NCI-H146 treated with DMSO at 0.1 percent for 48 hours (cell line): ENCODE measurements at regions not wholly inside any gene's neighbourhood (a gene's known extent, or its start where the extent isn't known, plus 50 kb on each side); places are given as distances from the start of the nearest gene placed in this dataset.

Experiments used
- DNase-seq: peaks from one replicate; lab custom pipeline; 2025; ENCODE audit not compliant: unreplicated experiment; lab: John Stamatoyannopoulos, UW

- no peak for DNase-seq
These were observed 93.2 kb upstream of the AGTR1 start for GRCh38 chr3:148604270-148605085.

DNA sequence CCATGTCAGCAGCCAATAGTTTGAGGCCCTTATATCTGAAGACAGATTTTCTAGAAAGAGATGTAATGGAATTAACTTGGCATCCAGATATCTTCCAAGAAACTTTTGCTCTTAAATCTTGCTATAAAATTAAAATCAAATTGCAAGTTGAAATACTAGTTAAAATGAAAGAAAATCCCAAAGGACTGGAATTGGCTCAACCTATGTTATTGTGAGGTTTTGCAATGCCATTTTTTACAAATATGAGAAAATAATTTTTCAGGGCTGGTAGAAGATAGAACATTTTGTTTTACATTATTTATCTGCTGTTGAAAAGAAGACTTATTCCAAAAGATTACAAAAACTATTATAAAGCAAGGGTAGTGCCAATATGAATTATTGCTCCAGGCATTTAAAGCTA is 92.2 kb upstream of the AGTR1 start:
- DNase-seq: no peak

DNA sequence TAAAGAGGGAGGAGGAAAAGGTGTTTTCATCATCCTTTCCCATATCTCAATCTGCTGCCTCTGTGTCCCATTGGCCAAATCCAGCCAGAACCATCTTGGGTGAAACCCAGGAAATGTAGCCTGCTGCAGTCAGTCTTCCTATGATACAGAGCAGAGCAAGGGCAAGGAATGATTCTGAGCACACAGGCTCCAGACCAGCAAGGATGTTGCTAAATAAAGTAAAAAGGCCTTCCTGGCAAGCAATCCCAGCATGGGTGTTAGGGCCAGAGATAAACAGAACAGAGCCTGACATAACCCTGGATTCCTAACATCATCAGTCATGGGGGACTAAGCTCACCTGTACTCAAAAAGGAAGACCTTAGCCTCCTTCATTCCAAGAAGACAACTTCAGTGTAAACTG is 90.7 kb upstream of the AGTR1 start:
- no peak for DNase-seq

- DNase-seq: no peak
These were observed 90.2 kb upstream of the AGTR1 start for GRCh38 chr3:148607491-148607890.

GRCh38 chr3:148612278-148612677 is 85.4 kb upstream of the AGTR1 start:
- DNase-seq: no peak

- no peak for DNase-seq
These were observed 82.3 kb upstream of the AGTR1 start for GRCh38 chr3:148615382-148615781.

DNA sequence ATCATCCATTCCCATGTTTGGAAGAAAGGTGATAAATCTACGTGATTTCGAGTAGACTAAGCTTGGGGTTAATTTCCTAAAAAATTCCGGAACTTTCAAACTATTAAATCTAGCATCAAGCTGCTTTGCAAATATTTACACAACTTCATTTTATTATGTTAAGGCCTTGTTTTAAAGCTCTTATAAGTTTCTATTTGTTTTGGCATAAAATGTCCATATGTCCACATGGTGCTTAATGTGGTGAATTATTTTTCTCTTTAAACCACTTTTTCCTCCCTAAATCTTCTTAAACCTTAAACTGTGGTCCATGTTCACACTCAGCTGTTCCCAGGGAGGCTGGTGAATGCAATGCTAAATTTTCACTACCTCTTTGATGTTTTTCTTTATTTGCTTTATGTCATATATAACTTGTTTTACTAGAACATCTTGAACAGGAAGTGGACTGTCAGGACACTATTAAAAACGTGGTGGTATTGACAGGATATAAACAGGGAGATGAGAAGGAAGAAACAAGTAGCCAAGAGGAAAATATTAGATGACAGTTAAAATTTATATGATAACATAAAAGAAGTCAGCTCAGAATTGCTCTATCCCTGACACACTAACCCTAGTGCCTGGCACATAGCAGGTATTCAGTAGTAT is 72.5 kb upstream of the AGTR1 start:
- no peak for DNase-seq

DNA sequence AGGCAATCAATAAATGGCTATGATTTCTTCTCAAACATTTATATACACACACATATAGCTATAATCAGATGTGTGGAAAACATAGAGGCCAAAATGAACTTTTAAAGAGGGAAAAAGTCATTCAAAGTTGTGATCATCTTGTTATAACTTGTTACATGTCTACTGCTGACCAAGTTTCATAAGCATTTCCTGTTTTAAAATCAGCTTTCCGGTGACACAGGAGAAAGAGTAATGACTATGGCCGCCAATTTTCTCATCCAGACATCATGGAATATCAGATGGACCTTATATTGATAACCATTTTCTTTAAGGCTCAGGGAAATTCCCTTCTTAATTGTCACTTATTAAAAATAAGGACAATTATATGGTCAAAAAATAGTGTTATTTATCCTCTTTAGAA is 71.7 kb upstream of the AGTR1 start:
- DNase-seq: no peak

DNA sequence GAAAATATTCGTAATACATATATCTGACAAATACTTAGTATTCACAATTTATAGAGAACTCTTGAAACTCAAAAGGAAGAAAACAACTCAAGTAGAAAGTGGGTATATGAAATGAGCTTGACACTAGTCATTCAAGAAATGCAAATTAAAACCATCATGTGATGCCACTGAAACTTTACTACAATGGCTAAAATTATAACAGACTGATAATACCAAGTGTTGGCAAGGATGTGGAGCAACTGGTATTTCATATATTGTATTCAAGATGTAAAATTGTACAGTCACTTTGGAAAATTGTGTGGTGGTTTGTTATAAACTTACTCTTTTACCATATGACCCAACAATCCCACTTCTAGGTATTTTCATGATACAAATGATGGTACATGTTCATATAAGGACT is 68.7 kb upstream of the AGTR1 start:
- DNase-seq: no peak

DNA sequence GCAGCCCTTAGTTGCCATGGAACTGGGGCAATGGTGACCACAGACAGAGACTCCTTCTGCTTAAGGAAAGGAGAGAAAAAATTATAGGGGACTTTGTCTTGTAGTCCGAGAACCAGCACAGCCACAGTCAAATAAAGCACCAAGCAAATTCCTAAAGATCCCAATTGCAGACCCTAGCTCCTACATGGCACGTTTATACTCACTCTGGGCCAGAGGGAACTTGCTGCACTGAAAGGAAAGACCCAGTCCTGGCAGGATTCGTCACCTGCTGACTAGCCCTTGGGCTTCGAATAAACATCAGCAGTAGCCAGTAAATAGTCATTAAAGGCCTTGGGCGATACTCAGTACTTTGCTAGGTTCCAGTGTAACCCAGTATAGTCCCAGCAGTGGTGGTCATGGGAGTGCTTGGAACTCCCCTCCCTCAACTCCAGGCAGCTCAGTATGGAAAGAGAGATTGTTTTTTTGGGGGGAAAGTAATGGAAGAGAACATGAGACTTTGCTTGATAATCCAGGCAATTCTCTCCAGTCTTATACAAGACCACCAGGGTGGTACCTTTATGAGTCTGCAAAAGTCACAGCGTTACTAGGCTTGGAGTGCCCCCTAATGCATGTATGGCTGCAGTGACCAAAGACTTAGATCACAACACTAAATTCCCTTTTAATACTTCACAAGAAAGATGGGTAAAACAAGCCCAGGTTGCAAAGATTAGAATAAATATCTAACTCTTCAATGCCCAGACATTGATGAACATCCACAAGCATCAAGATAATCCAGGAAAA is 66.4 kb upstream of the AGTR1 start:
- DNase-seq: no peak

DNA sequence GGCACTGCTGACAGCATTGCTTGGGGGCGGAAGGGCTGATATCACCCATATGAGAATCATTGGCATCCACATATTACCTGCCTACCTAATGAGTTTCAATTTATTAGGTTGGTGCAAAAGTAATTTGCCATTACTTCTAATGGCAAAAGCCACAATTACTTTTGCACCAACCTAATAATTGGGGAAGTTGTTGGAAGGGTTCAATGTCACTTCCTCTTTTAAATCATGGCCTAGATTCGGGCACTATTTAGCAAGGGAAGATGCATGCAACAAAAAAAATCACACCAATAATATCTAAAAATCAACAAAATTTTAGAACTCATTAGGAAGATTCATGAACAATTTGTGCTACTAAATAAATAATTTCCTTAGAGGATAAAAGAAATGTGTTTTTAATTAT is 56.0 kb upstream of the AGTR1 start:
- DNase-seq: no peak

DNA sequence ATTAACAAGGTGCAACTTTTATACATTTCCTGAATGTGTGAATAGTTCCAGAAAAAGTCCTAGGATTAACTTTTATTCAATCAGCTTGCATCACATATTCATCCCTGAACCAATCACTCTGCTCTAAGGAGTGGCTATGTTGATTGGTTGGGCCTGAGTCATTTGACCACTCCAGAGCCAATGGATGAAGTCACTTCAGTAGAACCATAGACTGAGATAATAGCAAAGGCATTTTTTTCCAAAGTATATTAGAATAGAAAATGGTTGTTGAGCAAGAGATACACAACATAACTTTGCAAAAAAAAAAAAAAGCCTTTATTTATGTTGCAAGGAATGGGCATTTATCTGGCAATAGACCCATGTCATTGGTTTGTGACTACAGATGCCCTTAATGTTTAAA is 55.5 kb upstream of the AGTR1 start:
- no peak for DNase-seq

DNA sequence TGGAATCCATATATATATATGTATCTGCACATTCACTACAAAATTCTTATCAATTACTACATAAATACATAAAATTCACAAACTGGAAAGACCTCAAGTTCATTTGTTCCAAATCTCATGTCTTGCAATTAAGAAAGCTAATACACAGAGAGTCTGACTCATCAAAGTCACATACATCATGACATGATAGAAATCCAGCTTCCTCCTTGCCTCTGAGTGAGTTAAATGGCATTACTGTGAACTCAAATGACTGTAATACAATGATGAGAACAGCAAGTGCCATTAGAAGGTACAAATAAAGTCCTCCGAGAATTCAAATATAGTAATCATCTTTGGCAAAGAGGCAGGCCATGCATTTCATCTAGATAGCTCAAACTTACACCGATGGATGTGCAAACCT is 55.1 kb upstream of the AGTR1 start:
- DNase-seq: no peak

GRCh38 chr3:148643389-148643840 is 54.3 kb upstream of the AGTR1 start:
- no peak for DNase-seq

- DNase-seq: no peak
These were observed 51.5 kb upstream of the AGTR1 start for GRCh38 chr3:148646126-148646665.
